IMR-90 (cell line): ENCODE measurements at regions not wholly inside any gene's neighbourhood (a gene's known extent, or its start where the extent isn't known, plus 50 kb on each side); places are given as distances from the start of the nearest gene placed in this dataset.
"Not testable (repeated sequence)": the region's sequence is repeated elsewhere in the genome, so short reads cannot be mapped to it uniquely, and the experiment has no call there.

Source experiments
- ATAC-seq: fragments of 200-7000 bp; cut with Tn5 transposase; 2 replicates; pipeline ENCODE4 v1.9.1; 2020; ENCODE audit warnings: low read depth, mild to moderate bottlenecking, moderate library complexity
- BruUV-seq: library from RNA; stranded (reverse); fragments of 400-500 nt; replicated peaks from 2 replicates; lab custom pipeline; 2021; lab: Mats Ljungman, UMichigan
- CTCF ChIA-PET: fragments of 300-600 bp; formaldehyde crosslinking; extraction: SDS; loops from one replicate; lab custom pipeline; 2021; ENCODE audit warnings: antibody characterized with exemption; lab: Yijun Ruan, JAX
- POLR2A ChIA-PET: fragments of 300-600 bp; sonication (Branson Sonifier 250); formaldehyde crosslinking; loops from one replicate; lab custom pipeline; 2022; ENCODE audit warnings: antibody characterized with exemption; ENCODE audit not compliant: unreplicated experiment; lab: Charles Lee
- DNase-seq: peaks from one replicate; pipeline ENCODE4 v3.0.0; 2013
- H2AFZ ChIP-seq: replicated peaks from 2 replicates; pipeline ENCODE3; 2013; ENCODE audit warnings: low read length, mild to moderate bottlenecking; ENCODE audit not compliant: poor library complexity
- H2AK5ac ChIP-seq: 2 replicates; pipeline ENCODE4 v1.6.1; 2013; ENCODE audit warnings: low read depth, low read length, inconsistent platforms
- H2AK9ac ChIP-seq: replicated peaks from 2 replicates; pipeline ENCODE3; 2013; ENCODE audit warnings: mild to moderate bottlenecking, low read depth, low read length, moderate library complexity; ENCODE audit not compliant: poor library complexity
- H2BK120ac ChIP-seq: 2 replicates; pipeline ENCODE4 v1.6.1; 2013; ENCODE audit warnings: low read depth, low read length, inconsistent platforms
- H2BK15ac ChIP-seq: 3 replicates; pipeline ENCODE4 v1.6.1; 2013; ENCODE audit warnings: low read depth, low read length, inconsistent platforms
- H2BK20ac ChIP-seq: 2 replicates; pipeline ENCODE4 v1.6.1; 2013; ENCODE audit warnings: low read depth, mild to moderate bottlenecking, inconsistent platforms, low read length, moderate library complexity
- H2BK5ac ChIP-seq: 2 replicates; pipeline ENCODE4 v1.6.1; 2013; ENCODE audit warnings: mild to moderate bottlenecking, low read depth, low read length, inconsistent platforms; ENCODE audit not compliant: poor library complexity, severe bottlenecking
- H3K14ac ChIP-seq: replicated peaks from 2 replicates; pipeline ENCODE4 v1.6.1; 2013; ENCODE audit warnings: low read depth, low read length, inconsistent platforms
- H3K18ac ChIP-seq: 2 replicates; pipeline ENCODE4 v1.6.1; 2013; ENCODE audit warnings: low read depth, low read length, control low read depth
- H3K23ac ChIP-seq: 2 replicates; pipeline ENCODE4 v1.6.1; 2013; ENCODE audit warnings: low read depth, low read length, inconsistent platforms
- H3K27ac ChIP-seq: 2 replicates; pipeline ENCODE4 v1.5.1; 2013; ENCODE audit warnings: mild to moderate bottlenecking, control low read depth, low read length; ENCODE audit not compliant: insufficient read depth
- H3K27me3 ChIP-seq: 2 replicates; pipeline ENCODE4 v1.6.1; 2013; ENCODE audit warnings: low read length; ENCODE audit not compliant: control insufficient read depth, insufficient read depth
- H3K36me3 ChIP-seq: 2 replicates; pipeline ENCODE4 v1.6.1; 2013; ENCODE audit warnings: low read length, mixed read lengths; ENCODE audit not compliant: control insufficient read depth, insufficient read depth
- H3K4ac ChIP-seq: 2 replicates; pipeline ENCODE4 v1.6.1; 2013; ENCODE audit warnings: low read depth, low read length, inconsistent platforms
- H3K4me1 ChIP-seq: 2 replicates; pipeline ENCODE4 v1.6.1; 2013; ENCODE audit warnings: low read length, mixed read lengths; ENCODE audit not compliant: control insufficient read depth, insufficient read depth
- H3K4me2 ChIP-seq: 2 replicates; pipeline ENCODE4 v1.6.1; 2013; ENCODE audit warnings: low read depth, mild to moderate bottlenecking, control low read depth, low read length, moderate library complexity
- H3K4me3 ChIP-seq: 2 replicates; pipeline ENCODE4 v1.5.1; 2013; ENCODE audit warnings: low read depth, mild to moderate bottlenecking, control low read depth, low read length, moderate library complexity; ENCODE audit not compliant: insufficient read depth
- H3K56ac ChIP-seq: 2 replicates; pipeline ENCODE4 v1.6.1; 2013; ENCODE audit warnings: low read length, inconsistent platforms; ENCODE audit not compliant: insufficient read depth; ENCODE audit errors: extremely low read depth
- H3K79me1 ChIP-seq, 2 experiments: 2 replicates each; pipeline ENCODE4 v1.6.1; 2013; ENCODE audit warnings: low read length in 2 of 2, inconsistent platforms in 1 of 2, low read depth in 1 of 2
- H3K9ac ChIP-seq: 2 replicates; pipeline ENCODE4 v1.6.1; 2013; ENCODE audit warnings: low read depth, low read length, control low read depth
- H3K9me1 ChIP-seq: 2 replicates; pipeline ENCODE4 v1.6.1; 2013; ENCODE audit warnings: low read length, inconsistent platforms; ENCODE audit not compliant: insufficient read depth
- H3K9me3 ChIP-seq: 2 replicates; pipeline ENCODE4 v1.6.1; 2013; ENCODE audit warnings: low read length; ENCODE audit not compliant: control insufficient read depth, insufficient read depth
- H4K20me1 ChIP-seq: 2 replicates; pipeline ENCODE4 v1.6.1; 2013; ENCODE audit warnings: low read length, inconsistent platforms; ENCODE audit not compliant: insufficient read depth
- H4K5ac ChIP-seq: 2 replicates; pipeline ENCODE4 v1.6.1; 2013; ENCODE audit warnings: mild to moderate bottlenecking, low read depth, low read length, control low read depth
- H4K8ac ChIP-seq, 2 experiments: 2 replicates each; pipeline ENCODE4 v1.6.1; 2013; ENCODE audit warnings: low read depth in 2 of 2, low read length in 2 of 2, control low read depth in 1 of 2, inconsistent platforms in 1 of 2
- H4K91ac ChIP-seq: 2 replicates; pipeline ENCODE4 v1.6.1; 2013; ENCODE audit warnings: low read depth, low read length, inconsistent platforms; ENCODE audit not compliant: insufficient read depth
- WGBS, 2 experiments: methylation state at CpG; one replicate each; pipeline versions ENCODE4 v1.1.5 to v1.1.7; 2013; ENCODE audit warnings: missing lambda C conversion rate in 2 of 2; ENCODE audit not compliant: insufficient read length in 1 of 2; ENCODE audit errors: extremely low coverage in 2 of 2; 5-methylcytosine and 5-hydroxymethylcytosine counted together
- dilution Hi-C: fragments of 300-500 bp; cut with HindIII; formaldehyde crosslinking; loops from one replicate; pipeline ENCODE4 v1.14.3; 2018; ENCODE audit warnings: low sequenced_read_pairs; ENCODE audit not compliant: unreplicated experiment
- in situ Hi-C: fragments of 300-500 bp; cut with MboI; formaldehyde crosslinking; loops from 3 replicates; pipeline ENCODE4 v1.14.3; 2019; ENCODE audit warnings: low sequenced_read_pairs, inconsistent platforms, mixed read lengths
- intact Hi-C: fragments of 100-400 bp; cut with micrococcal nuclease; formaldehyde crosslinking; loops from 2 replicates; pipeline ENCODE4 v1.10.0; 2022

- H2BK120ac ChIP-seq, H2AFZ ChIP-seq, H4K91ac ChIP-seq, H2BK5ac ChIP-seq, H3K14ac ChIP-seq, H3K9me3 ChIP-seq, CTCF ChIA-PET, H2BK15ac ChIP-seq, H3K23ac ChIP-seq, H4K5ac ChIP-seq, H3K27ac ChIP-seq, H3K9me1 ChIP-seq, H2AK5ac ChIP-seq, dilution Hi-C loops, POLR2A ChIA-PET, H3K36me3 ChIP-seq, in situ Hi-C loops, H4K20me1 ChIP-seq, H2BK20ac ChIP-seq, BruUV-seq, H2AK9ac ChIP-seq, H3K27me3 ChIP-seq, intact Hi-C loops, DNase-seq, H3K9ac ChIP-seq, H3K4ac ChIP-seq, H4K8ac ChIP-seq, H3K79me1 ChIP-seq, ATAC-seq, H3K18ac ChIP-seq, H3K4me2 ChIP-seq, H3K56ac ChIP-seq, H3K4me3 ChIP-seq, H3K4me1 ChIP-seq: not testable (repeated sequence)
- WGBS, 2 experiments = no CpG with 5 or more reads among the region's 15 CpGs
Observed at GRCh38 chr2:87539151-87539943, 208.5 kb upstream of the PLGLB2 start.

- H4K5ac ChIP-seq, H3K4me1 ChIP-seq, H3K27me3 ChIP-seq, in situ Hi-C loops, H3K56ac ChIP-seq, H2AK5ac ChIP-seq, H3K4me2 ChIP-seq, H2BK15ac ChIP-seq, H4K8ac ChIP-seq, H2BK120ac ChIP-seq, dilution Hi-C loops, H2BK5ac ChIP-seq, H3K9ac ChIP-seq, H3K4ac ChIP-seq, H3K14ac ChIP-seq, POLR2A ChIA-PET, H2AFZ ChIP-seq, H4K20me1 ChIP-seq, DNase-seq, intact Hi-C loops, H2AK9ac ChIP-seq, BruUV-seq, H3K27ac ChIP-seq, H3K36me3 ChIP-seq, ATAC-seq, H3K4me3 ChIP-seq, H3K79me1 ChIP-seq, H3K18ac ChIP-seq, H3K9me1 ChIP-seq, H3K9me3 ChIP-seq, H2BK20ac ChIP-seq, CTCF ChIA-PET, H3K23ac ChIP-seq, H4K91ac ChIP-seq: not testable (repeated sequence)
- no CpG with 5 or more reads among the region's 3 CpGs for WGBS, 2 experiments
Observed at GRCh38 chr2:87540242-87540641, 207.6 kb upstream of the PLGLB2 start.
